Endothelial cell of umbilical vein (primary cell): ENCODE measurements at regions not wholly inside any gene's neighbourhood (a gene's known extent, or its start where the extent isn't known, plus 50 kb on each side); places are given as distances from the start of the nearest gene placed in this dataset.

Experiments used
- BruUV-seq: library from RNA; stranded (reverse); fragments of 400-500 nt; replicated peaks from 2 replicates; lab custom pipeline; 2021; lab: Mats Ljungman, UMichigan
- CTCF ChIA-PET: fragments of 300-600, 350-600 bp; sonication (Branson Sonifier 250); formaldehyde crosslinking; loops from one replicate; lab custom pipeline; 2021; ENCODE audit warnings: antibody characterized with exemption, inconsistent platforms; lab: Charles Lee
- POLR2A ChIA-PET: fragments of 300-600, 350-600 bp; sonication (Branson Sonifier 250); formaldehyde crosslinking; loops from one replicate; lab custom pipeline; 2021; ENCODE audit warnings: antibody characterized with exemption, inconsistent platforms; lab: Charles Lee
- DNase-seq: peaks from one replicate; pipeline ENCODE4 v3.0.0-alpha.2; 2011; ENCODE audit warnings: low read depth, low spot score
- FAIRE-seq: peaks from 2 replicates; lab custom pipeline; 2011; peaks lifted over from hg19 to GRCh38; lab: Jason Lieb, UNC
- H2AFZ ChIP-seq: 2 replicates; pipeline ENCODE4 v1.6.0; 2012; ENCODE audit warnings: low read depth, low read length, control low read depth, inconsistent platforms
- H3K27ac ChIP-seq: 2 replicates; pipeline ENCODE4 v1.5.1; 2011; ENCODE audit warnings: low read depth, mild to moderate bottlenecking, control low read depth, low read length, moderate library complexity; ENCODE audit not compliant: insufficient read depth
- H3K27me3 ChIP-seq, 2 experiments: 2 replicates each; pipeline versions ENCODE4 v1.6.0 to v1.6.1; 2011; ENCODE audit warnings: low read length in 2 of 2, mixed read lengths in 1 of 2; ENCODE audit not compliant: control insufficient read depth in 2 of 2, insufficient read depth in 2 of 2
- H3K36me3 ChIP-seq, 2 experiments: 2 replicates in 1 of 2; 3 replicates in 1 of 2; pipeline ENCODE4 v1.5.1; 2011; ENCODE audit warnings: low read length in 2 of 2, mild to moderate bottlenecking in 1 of 2, moderate library complexity in 1 of 2; ENCODE audit not compliant: control insufficient read depth in 2 of 2, insufficient read depth in 2 of 2; ENCODE audit errors: extremely low read depth in 1 of 2
- H3K4me1 ChIP-seq: 3 replicates; pipeline ENCODE4 v1.5.1; 2011; ENCODE audit warnings: mild to moderate bottlenecking, low read length; ENCODE audit not compliant: control insufficient read depth, insufficient read depth; ENCODE audit errors: extremely low read depth
- H3K4me2 ChIP-seq: 2 replicates; pipeline ENCODE4 v1.6.1; 2011; ENCODE audit warnings: low read length, control low read depth, mixed read lengths; ENCODE audit not compliant: insufficient read depth
- H3K4me3 ChIP-seq, 3 experiments: fragments of 200-600 bp in 1 of 3; sonication (generic), shearing (Covaris generic) in 1 of 3; replicated peaks in 1 of 3; 2 replicates each; pipeline ENCODE4 v1.5.1; 2011 to 2016; ENCODE audit warnings: control low read depth in 3 of 3, low read length in 3 of 3, mild to moderate bottlenecking in 2 of 3, inconsistent platforms in 1 of 3, low read depth in 1 of 3, moderate library complexity in 1 of 3; ENCODE audit not compliant: insufficient read depth in 1 of 3
- H3K79me2 ChIP-seq: 2 replicates; pipeline ENCODE4 v1.6.0; 2012; ENCODE audit warnings: low read length, inconsistent platforms; ENCODE audit not compliant: control insufficient read depth, insufficient read depth
- H3K9ac ChIP-seq: replicated peaks from 2 replicates; pipeline ENCODE3; 2011; ENCODE audit warnings: low read length, control low read depth; ENCODE audit not compliant: insufficient read depth; ENCODE audit errors: extremely low read depth
- H3K9me1 ChIP-seq: replicated peaks from 3 replicates; pipeline ENCODE4 v1.6.0; 2011; ENCODE audit warnings: mild to moderate bottlenecking, low read length; ENCODE audit not compliant: control insufficient read depth, insufficient read depth; ENCODE audit errors: extremely low read depth
- H3K9me3 ChIP-seq: replicated peaks from 2 replicates; pipeline ENCODE4 v1.5.1; 2012; ENCODE audit warnings: low read length, inconsistent platforms; ENCODE audit not compliant: control insufficient read depth, insufficient read depth
- H4K20me1 ChIP-seq: replicated peaks from 2 replicates; pipeline ENCODE3; 2011; ENCODE audit warnings: mild to moderate bottlenecking, low read length; ENCODE audit not compliant: control insufficient read depth, insufficient read depth; ENCODE audit errors: extremely low read depth
- EZH2 ChIP-seq: IDR thresholded peaks from 2 replicates; pipeline ENCODE4 v1.6.1; 2012; ENCODE audit warnings: borderline replicate concordance, low read depth, mild to moderate bottlenecking, moderate library complexity, low read length, inconsistent platforms; ENCODE audit not compliant: severe bottlenecking
- FOS ChIP-seq: IDR thresholded peaks from 2 replicates; pipeline ENCODE4 v1.6.1; 2011; ENCODE audit warnings: mild to moderate bottlenecking, low read length, moderate library complexity, borderline replicate concordance; ENCODE audit not compliant: insufficient read depth
- GATA2 ChIP-seq: IDR thresholded peaks from 2 replicates; pipeline ENCODE4 v1.7.0; 2011; ENCODE audit warnings: low read depth, mild to moderate bottlenecking, moderate library complexity, mixed read lengths, low read length; ENCODE audit not compliant: insufficient read length, insufficient read depth
- JUN ChIP-seq: IDR thresholded peaks from 2 replicates; pipeline ENCODE4 v1.6.1; 2011; ENCODE audit warnings: borderline replicate concordance, low read depth; ENCODE audit not compliant: insufficient read length, insufficient read depth
- MYC ChIP-seq: IDR thresholded peaks from one replicate; pipeline ENCODE4 v1.6.1; 2011; ENCODE audit warnings: mild to moderate bottlenecking, low read depth, low read length
- POLR2A ChIP-seq: IDR thresholded peaks from 2 replicates; pipeline ENCODE4 v1.6.1; 2012; ENCODE audit warnings: low read depth, mild to moderate bottlenecking, control low read depth, low read length
- POLR2AphosphoS5 ChIP-seq: IDR thresholded peaks from 2 replicates; pipeline ENCODE4 v1.6.1; 2012; ENCODE audit warnings: low read depth, mild to moderate bottlenecking, control low read depth, low read length, moderate library complexity; ENCODE audit not compliant: insufficient read depth
- dilution Hi-C: fragments of 300-500 bp; cut with MboI; formaldehyde crosslinking; loops from one replicate; pipeline ENCODE4 v1.15.0; 2019; ENCODE audit warnings: low sequenced_read_pairs; ENCODE audit not compliant: extremely low pct_ligation_motif_present
- intact Hi-C: fragments of 100-400 bp; cut with micrococcal nuclease; formaldehyde crosslinking; loops from one replicate; pipeline ENCODE4 v1.10.0; 2022
- TF ChIP-seq, protein P1 (sequence below), 2 donors: IDR thresholded peaks; 1 replicate in 1 of 2; 2 replicates in 1 of 2; pipeline ENCODE4 v1.5.1; 2011; ENCODE audit warnings: low read length in 2 of 2, mild to moderate bottlenecking in 2 of 2, moderate library complexity in 2 of 2, control low read depth in 1 of 2, inconsistent platforms in 1 of 2, low read depth in 1 of 2; ENCODE audit not compliant: insufficient read depth in 1 of 2; ENCODE audit errors: extremely low read depth in 1 of 2
- TF ChIP-seq, protein P2 (sequence below): IDR thresholded peaks from 2 replicates; pipeline ENCODE4 v1.6.1; 2011; ENCODE audit not compliant: insufficient read depth, insufficient read length

DNA sequence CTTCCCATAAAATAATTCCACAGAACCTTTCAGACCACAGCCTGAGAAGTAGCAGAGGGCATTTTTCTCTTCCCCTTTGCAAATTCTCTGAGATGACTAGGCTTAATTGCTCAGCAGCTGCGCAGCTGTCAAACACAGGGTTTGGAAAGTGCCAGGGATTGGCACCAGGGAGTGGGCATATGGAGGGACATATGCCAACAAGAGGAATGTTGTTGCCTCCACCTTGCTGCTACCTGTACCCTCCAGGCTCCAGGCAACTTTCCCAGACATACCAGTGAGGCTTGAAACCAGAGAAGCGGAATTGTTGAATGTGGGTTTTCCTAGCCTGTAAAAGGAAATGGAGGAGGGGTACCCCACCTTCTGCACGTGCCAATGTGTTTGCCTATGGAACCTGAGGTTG is 256.2 kb upstream of the GPR101 start:
- dilution Hi-C loops: no loop called here
- Histone ChIP-seq H3K79me2 (no peaks in the 10 kb centered on the region), H3K4me1 (no peaks in the 10 kb centered on the region), H3K4me3 (no peak overlapping the region), H3K36me3 (no peaks in the 10 kb centered on the region), H2AFZ (no peak overlapping the region), H3K9me3 (no peaks in the 10 kb centered on the region), H3K27me3 (no peaks in the 10 kb centered on the region), H3K27ac (no peak overlapping the region), H4K20me1 (no peaks in the 10 kb centered on the region), H3K9ac (no peak overlapping the region), H3K9me1 (no peaks in the 10 kb centered on the region), H3K4me2 (no peak overlapping the region)
- BruUV-seq: no TSS peak
- intact Hi-C loops: no loop called here
- ChIA-PET POLR2A (no interaction called here), CTCF (no interaction called here)
- no peak for DNase-seq
- TF ChIP-seq, protein P1, sequence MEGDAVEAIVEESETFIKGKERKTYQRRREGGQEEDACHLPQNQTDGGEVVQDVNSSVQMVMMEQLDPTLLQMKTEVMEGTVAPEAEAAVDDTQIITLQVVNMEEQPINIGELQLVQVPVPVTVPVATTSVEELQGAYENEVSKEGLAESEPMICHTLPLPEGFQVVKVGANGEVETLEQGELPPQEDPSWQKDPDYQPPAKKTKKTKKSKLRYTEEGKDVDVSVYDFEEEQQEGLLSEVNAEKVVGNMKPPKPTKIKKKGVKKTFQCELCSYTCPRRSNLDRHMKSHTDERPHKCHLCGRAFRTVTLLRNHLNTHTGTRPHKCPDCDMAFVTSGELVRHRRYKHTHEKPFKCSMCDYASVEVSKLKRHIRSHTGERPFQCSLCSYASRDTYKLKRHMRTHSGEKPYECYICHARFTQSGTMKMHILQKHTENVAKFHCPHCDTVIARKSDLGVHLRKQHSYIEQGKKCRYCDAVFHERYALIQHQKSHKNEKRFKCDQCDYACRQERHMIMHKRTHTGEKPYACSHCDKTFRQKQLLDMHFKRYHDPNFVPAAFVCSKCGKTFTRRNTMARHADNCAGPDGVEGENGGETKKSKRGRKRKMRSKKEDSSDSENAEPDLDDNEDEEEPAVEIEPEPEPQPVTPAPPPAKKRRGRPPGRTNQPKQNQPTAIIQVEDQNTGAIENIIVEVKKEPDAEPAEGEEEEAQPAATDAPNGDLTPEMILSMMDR (IDR thresholded peaks at IDR 0.05; ENCODE audit: extremely low read depth in 1 of 2, insufficient read depth in 1 of 2, low read depth in 1 of 2, low read length in 2 of 2): no peak
- no peak for TF ChIP-seq GATA2
- TF ChIP-seq, protein P2, sequence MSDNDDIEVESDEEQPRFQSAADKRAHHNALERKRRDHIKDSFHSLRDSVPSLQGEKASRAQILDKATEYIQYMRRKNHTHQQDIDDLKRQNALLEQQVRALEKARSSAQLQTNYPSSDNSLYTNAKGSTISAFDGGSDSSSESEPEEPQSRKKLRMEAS: no peak
- no peak for TF ChIP-seq JUN
- TF ChIP-seq FOS: no peak
- no peak for TF ChIP-seq EZH2
- no peak for TF ChIP-seq POLR2A
- no peak for TF ChIP-seq MYC
- no peak for TF ChIP-seq POLR2AphosphoS5
- FAIRE-seq: no peak
